IMR-90 (cell line): ENCODE measurements at regions not wholly inside any gene's neighbourhood (a gene's known extent, or its start where the extent isn't known, plus 50 kb on each side); places are given as distances from the start of the nearest gene placed in this dataset.
A peak's percentile ranks its signal among the peaks of the same experiment; 100 is the strongest.

Experiments
- ATAC-seq: fragments of 200-7000 bp; cut with Tn5 transposase; 2 replicates; pipeline ENCODE4 v1.9.1; 2020; ENCODE audit warnings: low read depth, mild to moderate bottlenecking, moderate library complexity
- BruUV-seq: library from RNA; stranded (reverse); fragments of 400-500 nt; replicated peaks from 2 replicates; lab custom pipeline; 2021; lab: Mats Ljungman, UMichigan
- CTCF ChIA-PET: fragments of 300-600 bp; formaldehyde crosslinking; extraction: SDS; loops from one replicate; lab custom pipeline; 2021; ENCODE audit warnings: antibody characterized with exemption; lab: Yijun Ruan, JAX
- POLR2A ChIA-PET: fragments of 300-600 bp; sonication (Branson Sonifier 250); formaldehyde crosslinking; loops from one replicate; lab custom pipeline; 2022; ENCODE audit warnings: antibody characterized with exemption; ENCODE audit not compliant: unreplicated experiment; lab: Charles Lee
- DNase-seq: peaks from one replicate; pipeline ENCODE4 v3.0.0; 2013
- H2AFZ ChIP-seq: replicated peaks from 2 replicates; pipeline ENCODE3; 2013; ENCODE audit warnings: low read length, mild to moderate bottlenecking; ENCODE audit not compliant: poor library complexity
- H2AK5ac ChIP-seq: 2 replicates; pipeline ENCODE4 v1.6.1; 2013; ENCODE audit warnings: low read depth, low read length, inconsistent platforms
- H2AK9ac ChIP-seq: replicated peaks from 2 replicates; pipeline ENCODE3; 2013; ENCODE audit warnings: mild to moderate bottlenecking, low read depth, low read length, moderate library complexity; ENCODE audit not compliant: poor library complexity
- H2BK120ac ChIP-seq: 2 replicates; pipeline ENCODE4 v1.6.1; 2013; ENCODE audit warnings: low read depth, low read length, inconsistent platforms
- H2BK15ac ChIP-seq: 3 replicates; pipeline ENCODE4 v1.6.1; 2013; ENCODE audit warnings: low read depth, low read length, inconsistent platforms
- H2BK20ac ChIP-seq: 2 replicates; pipeline ENCODE4 v1.6.1; 2013; ENCODE audit warnings: low read depth, mild to moderate bottlenecking, inconsistent platforms, low read length, moderate library complexity
- H2BK5ac ChIP-seq: 2 replicates; pipeline ENCODE4 v1.6.1; 2013; ENCODE audit warnings: mild to moderate bottlenecking, low read depth, low read length, inconsistent platforms; ENCODE audit not compliant: poor library complexity, severe bottlenecking
- H3K14ac ChIP-seq: replicated peaks from 2 replicates; pipeline ENCODE4 v1.6.1; 2013; ENCODE audit warnings: low read depth, low read length, inconsistent platforms
- H3K18ac ChIP-seq: 2 replicates; pipeline ENCODE4 v1.6.1; 2013; ENCODE audit warnings: low read depth, low read length, control low read depth
- H3K23ac ChIP-seq: 2 replicates; pipeline ENCODE4 v1.6.1; 2013; ENCODE audit warnings: low read depth, low read length, inconsistent platforms
- H3K27ac ChIP-seq: 2 replicates; pipeline ENCODE4 v1.5.1; 2013; ENCODE audit warnings: mild to moderate bottlenecking, control low read depth, low read length; ENCODE audit not compliant: insufficient read depth
- H3K27me3 ChIP-seq: 2 replicates; pipeline ENCODE4 v1.6.1; 2013; ENCODE audit warnings: low read length; ENCODE audit not compliant: control insufficient read depth, insufficient read depth
- H3K36me3 ChIP-seq: 2 replicates; pipeline ENCODE4 v1.6.1; 2013; ENCODE audit warnings: low read length, mixed read lengths; ENCODE audit not compliant: control insufficient read depth, insufficient read depth
- H3K4ac ChIP-seq: 2 replicates; pipeline ENCODE4 v1.6.1; 2013; ENCODE audit warnings: low read depth, low read length, inconsistent platforms
- H3K4me1 ChIP-seq: 2 replicates; pipeline ENCODE4 v1.6.1; 2013; ENCODE audit warnings: low read length, mixed read lengths; ENCODE audit not compliant: control insufficient read depth, insufficient read depth
- H3K4me2 ChIP-seq: 2 replicates; pipeline ENCODE4 v1.6.1; 2013; ENCODE audit warnings: low read depth, mild to moderate bottlenecking, control low read depth, low read length, moderate library complexity
- H3K4me3 ChIP-seq: 2 replicates; pipeline ENCODE4 v1.5.1; 2013; ENCODE audit warnings: low read depth, mild to moderate bottlenecking, control low read depth, low read length, moderate library complexity; ENCODE audit not compliant: insufficient read depth
- H3K56ac ChIP-seq: 2 replicates; pipeline ENCODE4 v1.6.1; 2013; ENCODE audit warnings: low read length, inconsistent platforms; ENCODE audit not compliant: insufficient read depth; ENCODE audit errors: extremely low read depth
- H3K79me1 ChIP-seq, 2 experiments: 2 replicates each; pipeline ENCODE4 v1.6.1; 2013; ENCODE audit warnings: low read length in 2 of 2, inconsistent platforms in 1 of 2, low read depth in 1 of 2
- H3K9ac ChIP-seq: 2 replicates; pipeline ENCODE4 v1.6.1; 2013; ENCODE audit warnings: low read depth, low read length, control low read depth
- H3K9me1 ChIP-seq: 2 replicates; pipeline ENCODE4 v1.6.1; 2013; ENCODE audit warnings: low read length, inconsistent platforms; ENCODE audit not compliant: insufficient read depth
- H3K9me3 ChIP-seq: 2 replicates; pipeline ENCODE4 v1.6.1; 2013; ENCODE audit warnings: low read length; ENCODE audit not compliant: control insufficient read depth, insufficient read depth
- H4K20me1 ChIP-seq: 2 replicates; pipeline ENCODE4 v1.6.1; 2013; ENCODE audit warnings: low read length, inconsistent platforms; ENCODE audit not compliant: insufficient read depth
- H4K5ac ChIP-seq: 2 replicates; pipeline ENCODE4 v1.6.1; 2013; ENCODE audit warnings: mild to moderate bottlenecking, low read depth, low read length, control low read depth
- H4K8ac ChIP-seq, 2 experiments: 2 replicates each; pipeline ENCODE4 v1.6.1; 2013; ENCODE audit warnings: low read depth in 2 of 2, low read length in 2 of 2, control low read depth in 1 of 2, inconsistent platforms in 1 of 2
- H4K91ac ChIP-seq: 2 replicates; pipeline ENCODE4 v1.6.1; 2013; ENCODE audit warnings: low read depth, low read length, inconsistent platforms; ENCODE audit not compliant: insufficient read depth
- CEBPB ChIP-seq: IDR thresholded peaks from 2 replicates; pipeline ENCODE4 v1.6.1; 2012; ENCODE audit warnings: low read depth, low read length, improper control_type of control experiment
- CHD1 ChIP-seq: IDR thresholded peaks from 2 replicates; pipeline ENCODE4 v1.6.1; 2012; ENCODE audit warnings: low read depth, low read length, improper control_type of control experiment
- ELK1 ChIP-seq: fragments of 150-350 bp; IDR thresholded peaks from 2 replicates; pipeline ENCODE4 v1.6.1; 2016; ENCODE audit warnings: low read depth, mild to moderate bottlenecking, low read length, moderate library complexity, borderline replicate concordance
- FOS ChIP-seq: fragments of 150-350 bp; IDR thresholded peaks from 2 replicates; pipeline ENCODE4 v1.6.1; 2016; ENCODE audit warnings: low read depth, low read length
- USF2 ChIP-seq: fragments of 150-350 bp; IDR thresholded peaks from 2 replicates; pipeline ENCODE4 v1.6.1; 2017; ENCODE audit warnings: mild to moderate bottlenecking, antibody characterized with exemption, low read length, low read depth
- WGBS, 2 experiments: methylation state at CpG; one replicate each; pipeline versions ENCODE4 v1.1.5 to v1.1.7; 2013; ENCODE audit warnings: missing lambda C conversion rate in 2 of 2; ENCODE audit not compliant: insufficient read length in 1 of 2; ENCODE audit errors: extremely low coverage in 2 of 2; 5-methylcytosine and 5-hydroxymethylcytosine counted together
- dilution Hi-C: fragments of 300-500 bp; cut with HindIII; formaldehyde crosslinking; loops from one replicate; pipeline ENCODE4 v1.14.3; 2018; ENCODE audit warnings: low sequenced_read_pairs; ENCODE audit not compliant: unreplicated experiment
- in situ Hi-C: fragments of 300-500 bp; cut with MboI; formaldehyde crosslinking; loops from 3 replicates; pipeline ENCODE4 v1.14.3; 2019; ENCODE audit warnings: low sequenced_read_pairs, inconsistent platforms, mixed read lengths
- intact Hi-C: fragments of 100-400 bp; cut with micrococcal nuclease; formaldehyde crosslinking; loops from 2 replicates; pipeline ENCODE4 v1.10.0; 2022

GRCh38 chr6:105539911-105540310 is 137.0 kb upstream of the PREP start:
- no peak overlapping the region for H2BK120ac ChIP-seq
- no peaks in the 10 kb centered on the region for H4K20me1 ChIP-seq
- no peak overlapping the region for H3K4me2 ChIP-seq
- no peak overlapping the region for H3K27ac ChIP-seq
- H2AK9ac ChIP-seq: no peak overlapping the region
- H3K14ac ChIP-seq: no peak overlapping the region
- H3K9ac ChIP-seq: no peak overlapping the region
- H3K27me3 ChIP-seq: no peaks in the 10 kb centered on the region
- no peaks in the 10 kb centered on the region for H3K9me3 ChIP-seq
- intact Hi-C loops (no loop called here), dilution Hi-C loops (no loop called here), in situ Hi-C loops (no loop called here)
- H3K9me1 ChIP-seq: no peaks in the 10 kb centered on the region
- BruUV-seq: no TSS peak
- no peaks in the 10 kb centered on the region for H3K79me1 ChIP-seq
- no peak overlapping the region for H3K4ac ChIP-seq
- no peak overlapping the region for H4K8ac ChIP-seq
- H2BK15ac ChIP-seq: no peak overlapping the region
- no peak overlapping the region for H3K18ac ChIP-seq
- CTCF ChIA-PET: no interaction called here
- H4K91ac ChIP-seq: no peak overlapping the region
- no peak overlapping the region for H2BK5ac ChIP-seq
- H3K36me3 ChIP-seq: no peaks in the 10 kb centered on the region
- H2AK5ac ChIP-seq: no peak overlapping the region
- H3K4me1 ChIP-seq: no peaks in the 10 kb centered on the region
- no peak overlapping the region for H3K4me3 ChIP-seq
- H2BK20ac ChIP-seq: no peak overlapping the region
- no peak overlapping the region for H2AFZ ChIP-seq
- ATAC-seq (no peak), DNase-seq (no peak)
- H4K5ac ChIP-seq: no peak overlapping the region
- H3K56ac ChIP-seq: no peak overlapping the region
- POLR2A ChIA-PET: no interaction called here
- no peak overlapping the region for H3K23ac ChIP-seq
- WGBS, 2 experiments: no CpG with 5 or more reads among the region's 5 CpGs
- TF ChIP-seq CHD1 (no peak), FOS (no peak), USF2 (no peak), ELK1 (no peak), CEBPB (peak; percentile 81)
